Neural cell (in vitro differentiated cells): ENCODE measurements at regions not wholly inside any gene's neighbourhood (a gene's known extent, or its start where the extent isn't known, plus 50 kb on each side); places are given as distances from the start of the nearest gene placed in this dataset.

ENCODE experiments used
- H2AFZ ChIP-seq: fragments of 200-600, 300-800 bp; sonication (generic), shearing (Covaris generic); 2 replicates; pipeline ENCODE4 v1.6.0; 2014; ENCODE audit warnings: low read depth, mild to moderate bottlenecking, antibody characterized with exemption, low read length, moderate library complexity
- H3F3A ChIP-seq: fragments of 200-600 bp; shearing (Covaris generic); 2 replicates; pipeline ENCODE4 v1.6.1; 2016; ENCODE audit warnings: mild to moderate bottlenecking, moderate library complexity, mixed read lengths, antibody characterized with exemption, low read length; ENCODE audit not compliant: insufficient read depth, poor library complexity, severe bottlenecking
- H3K27ac ChIP-seq: fragments of 200-600, 300-800 bp; sonication (generic), shearing (Covaris generic); 2 replicates; pipeline ENCODE4 v1.5.1; 2014; ENCODE audit warnings: mild to moderate bottlenecking, low read length, moderate library complexity
- H3K27me3 ChIP-seq: fragments of 300-800, 200-600 bp; sonication (generic), shearing (Covaris generic); 2 replicates; pipeline ENCODE4 v1.6.0; 2014; ENCODE audit warnings: mild to moderate bottlenecking, low read depth, low read length, moderate library complexity; ENCODE audit not compliant: insufficient read depth
- H3K36me3 ChIP-seq: fragments of 300-800, 200-600 bp; sonication (generic), shearing (Covaris generic); 2 replicates; pipeline ENCODE4 v1.5.1; 2014; ENCODE audit warnings: mild to moderate bottlenecking, antibody characterized with exemption, low read length, moderate library complexity; ENCODE audit not compliant: insufficient read depth
- H3K4me2 ChIP-seq: fragments of 300-800, 200-600 bp; sonication (generic), shearing (Covaris generic); 2 replicates; pipeline ENCODE4 v1.6.0; 2014; ENCODE audit warnings: mild to moderate bottlenecking, low read length
- H3K4me3 ChIP-seq: fragments of 300-800, 200-600 bp; sonication (generic), shearing (Covaris generic); 2 replicates; pipeline ENCODE4 v1.5.1; 2014; ENCODE audit warnings: mild to moderate bottlenecking, low read length, moderate library complexity
- H3K79me2 ChIP-seq: fragments of 200-600 bp; shearing (Covaris generic); replicated peaks from 2 replicates; pipeline ENCODE4 v1.6.0; 2014; ENCODE audit warnings: mild to moderate bottlenecking, low read length, moderate library complexity; ENCODE audit not compliant: insufficient read depth
- H3K9ac ChIP-seq: fragments of 300-800, 200-600 bp; sonication (generic), shearing (Covaris generic); 2 replicates; pipeline ENCODE4 v1.6.1; 2016; ENCODE audit warnings: mild to moderate bottlenecking, low read length, mixed read lengths
- H3K9me2 ChIP-seq: fragments of 200-600 bp; shearing (Covaris generic); 2 replicates; pipeline ENCODE4 v1.6.1; 2016; ENCODE audit warnings: mild to moderate bottlenecking, low read length, mixed read lengths; ENCODE audit not compliant: insufficient read depth
- H3K9me3 ChIP-seq: fragments of 200-600, 300-800 bp; sonication (generic), shearing (Covaris generic); 2 replicates; pipeline ENCODE4 v1.6.1; 2016; ENCODE audit warnings: mild to moderate bottlenecking, mixed run types, low read length, moderate library complexity, mixed read lengths
- H4K20me1 ChIP-seq: fragments of 200-600 bp; shearing (Covaris generic); 2 replicates; pipeline ENCODE4 v1.6.1; 2016; ENCODE audit warnings: mild to moderate bottlenecking, mixed run types; ENCODE audit not compliant: insufficient read depth
- CTCF ChIP-seq: fragments of 450-650 bp; IDR thresholded peaks from 2 replicates; pipeline ENCODE4 v1.5.1; 2014; ENCODE audit warnings: antibody characterized with exemption, mild to moderate bottlenecking, moderate library complexity; ENCODE audit not compliant: poor library complexity, severe bottlenecking
- EP300 ChIP-seq: fragments of 450-650 bp; conservative IDR thresholded peaks from 2 replicates; pipeline ENCODE4 v1.6.1; 2014; ENCODE audit warnings: antibody characterized with exemption, mild to moderate bottlenecking, moderate library complexity; ENCODE audit not compliant: poor library complexity, severe bottlenecking
- EZH2 ChIP-seq: fragments of 200-600, 300-800 bp; shearing (Covaris generic), sonication (generic); IDR thresholded peaks from 2 replicates; pipeline ENCODE4 v1.6.1; 2014; ENCODE audit warnings: antibody characterized with exemption, low read length, borderline replicate concordance, mild to moderate bottlenecking; ENCODE audit not compliant: insufficient read depth, poor library complexity, severe bottlenecking
- MXI1 ChIP-seq: fragments of 450-650 bp; conservative IDR thresholded peaks from 2 replicates; pipeline ENCODE4 v1.6.1; 2014; ENCODE audit warnings: antibody characterized with exemption, mild to moderate bottlenecking; ENCODE audit not compliant: poor library complexity, severe bottlenecking
- POLR2AphosphoS5 ChIP-seq: IDR thresholded peaks from 2 replicates; pipeline ENCODE4 v1.6.1; 2012
- RAD21 ChIP-seq: fragments of 450-650 bp; conservative IDR thresholded peaks from 2 replicates; pipeline ENCODE4 v1.6.1; 2014; ENCODE audit warnings: antibody characterized with exemption, mild to moderate bottlenecking, moderate library complexity
- SMC3 ChIP-seq: fragments of 450-650 bp; conservative IDR thresholded peaks from 2 replicates; pipeline ENCODE4 v1.6.1; 2014; ENCODE audit warnings: antibody characterized with exemption, mild to moderate bottlenecking, moderate library complexity; ENCODE audit not compliant: poor library complexity
- TAF1 ChIP-seq: IDR thresholded peaks from 2 replicates; pipeline ENCODE4 v1.6.1; 2012; ENCODE audit warnings: low read depth
- TF ChIP-seq, protein P1 (sequence below): IDR thresholded peaks from 2 replicates; pipeline ENCODE4 v1.6.1; 2012; ENCODE audit warnings: borderline replicate concordance

- H2AFZ ChIP-seq = no peak overlapping the region
- H3K9me3 ChIP-seq = no peaks in the 10 kb centered on the region
- H4K20me1 ChIP-seq = no peaks in the 10 kb centered on the region
- H3K4me3 ChIP-seq = no peak overlapping the region
- TF ChIP-seq POLR2AphosphoS5 (no peak), MXI1 (no peak), RAD21 (no peak), SMC3 (no peak), CTCF (no peak), TAF1 (no peak)
- no peaks in the 10 kb centered on the region for H3K27me3 ChIP-seq
- peak overlapping the region; percentile 52 for H3K27ac ChIP-seq
- no peaks in the 10 kb centered on the region for H3K36me3 ChIP-seq
- no peak overlapping the region for H3K9ac ChIP-seq
- no peaks in the 10 kb centered on the region for H3K9me2 ChIP-seq
- H3K79me2 ChIP-seq = no peaks in the 10 kb centered on the region
- H3F3A ChIP-seq = no peaks in the 10 kb centered on the region
- no peak overlapping the region for H3K4me2 ChIP-seq
These were observed 492.9 kb downstream of the UTRN start for GRCh38 chr6:144778056-144778455.

GRCh38 chr6:144778773-144779492, 493.8 kb downstream of the UTRN start:
- Histone ChIP-seq H2AFZ (no peak overlapping the region), H3K9me2 (no peaks in the 10 kb centered on the region), H3K36me3 (no peaks in the 10 kb centered on the region), H3K4me2 (no peak overlapping the region), H3F3A (no peaks in the 10 kb centered on the region), H3K27ac (peak overlapping the region; percentile 52), H3K4me3 (no peak overlapping the region), H3K27me3 (no peaks in the 10 kb centered on the region), H3K79me2 (no peaks in the 10 kb centered on the region), H3K9me3 (no peaks in the 10 kb centered on the region), H3K9ac (no peak overlapping the region), H4K20me1 (no peaks in the 10 kb centered on the region)
- TF ChIP-seq, protein P1, sequence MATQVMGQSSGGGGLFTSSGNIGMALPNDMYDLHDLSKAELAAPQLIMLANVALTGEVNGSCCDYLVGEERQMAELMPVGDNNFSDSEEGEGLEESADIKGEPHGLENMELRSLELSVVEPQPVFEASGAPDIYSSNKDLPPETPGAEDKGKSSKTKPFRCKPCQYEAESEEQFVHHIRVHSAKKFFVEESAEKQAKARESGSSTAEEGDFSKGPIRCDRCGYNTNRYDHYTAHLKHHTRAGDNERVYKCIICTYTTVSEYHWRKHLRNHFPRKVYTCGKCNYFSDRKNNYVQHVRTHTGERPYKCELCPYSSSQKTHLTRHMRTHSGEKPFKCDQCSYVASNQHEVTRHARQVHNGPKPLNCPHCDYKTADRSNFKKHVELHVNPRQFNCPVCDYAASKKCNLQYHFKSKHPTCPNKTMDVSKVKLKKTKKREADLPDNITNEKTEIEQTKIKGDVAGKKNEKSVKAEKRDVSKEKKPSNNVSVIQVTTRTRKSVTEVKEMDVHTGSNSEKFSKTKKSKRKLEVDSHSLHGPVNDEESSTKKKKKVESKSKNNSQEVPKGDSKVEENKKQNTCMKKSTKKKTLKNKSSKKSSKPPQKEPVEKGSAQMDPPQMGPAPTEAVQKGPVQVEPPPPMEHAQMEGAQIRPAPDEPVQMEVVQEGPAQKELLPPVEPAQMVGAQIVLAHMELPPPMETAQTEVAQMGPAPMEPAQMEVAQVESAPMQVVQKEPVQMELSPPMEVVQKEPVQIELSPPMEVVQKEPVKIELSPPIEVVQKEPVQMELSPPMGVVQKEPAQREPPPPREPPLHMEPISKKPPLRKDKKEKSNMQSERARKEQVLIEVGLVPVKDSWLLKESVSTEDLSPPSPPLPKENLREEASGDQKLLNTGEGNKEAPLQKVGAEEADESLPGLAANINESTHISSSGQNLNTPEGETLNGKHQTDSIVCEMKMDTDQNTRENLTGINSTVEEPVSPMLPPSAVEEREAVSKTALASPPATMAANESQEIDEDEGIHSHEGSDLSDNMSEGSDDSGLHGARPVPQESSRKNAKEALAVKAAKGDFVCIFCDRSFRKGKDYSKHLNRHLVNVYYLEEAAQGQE = peak; percentile 61
- TF ChIP-seq RAD21 (no peak), EP300 (peak; percentile 98), TAF1 (no peak), POLR2AphosphoS5 (peak; percentile 77)

GRCh38 chr6:144781836-144782235, 496.7 kb downstream of the UTRN start:
- H3K27ac ChIP-seq = no peak overlapping the region
- no peak overlapping the region for H2AFZ ChIP-seq
- no peaks in the 10 kb centered on the region for H3K9me3 ChIP-seq
- no peaks in the 10 kb centered on the region for H3K36me3 ChIP-seq
- H3K79me2 ChIP-seq = no peaks in the 10 kb centered on the region
- H3K27me3 ChIP-seq = no peaks in the 10 kb centered on the region
- peaks cover 3% of the 10 kb centered on the region for H3F3A ChIP-seq
- TF ChIP-seq EZH2 (no peak), CTCF (no peak), SMC3 (no peak), POLR2AphosphoS5 (no peak), RAD21 (no peak), MXI1 (no peak), EP300 (no peak), TAF1 (no peak)
- TF ChIP-seq, protein P1 = no peak
- H3K4me3 ChIP-seq = no peak overlapping the region
- no peaks in the 10 kb centered on the region for H3K9me2 ChIP-seq
- no peaks in the 10 kb centered on the region for H4K20me1 ChIP-seq
- no peak overlapping the region for H3K4me2 ChIP-seq
- H3K9ac ChIP-seq = no peak overlapping the region
